Hematopoietic multipotent progenitor cell treated with erythropoietin and hydrocortisone succinate and interleukin-3 and kit ligand, for 6 days (in vitro differentiated cells): ENCODE measurements at regions not wholly inside any gene's neighbourhood (a gene's known extent, or its start where the extent isn't known, plus 50 kb on each side); places are given as distances from the start of the nearest gene placed in this dataset.
"Not testable (repeated sequence)": the region's sequence is repeated elsewhere in the genome, so short reads cannot be mapped to it uniquely, and the experiment has no call there.

Experiments
- DNase-seq: peaks from one replicate; pipeline ENCODE4 v3.0.0-alpha.2; 2015

GRCh38 chr3:147333098-147333497, 73.2 kb downstream of the ZIC4 start:
- no peak for DNase-seq

GRCh38 chr3:147328711-147329110, 77.6 kb downstream of the ZIC4 start:
- DNase-seq: no peak

GRCh38 chr3:147324356-147324755, 82.0 kb downstream of the ZIC4 start:
- no peak for DNase-seq

- peak; percentile 1 for DNase-seq
Measured at GRCh38 chr3:147318900-147319299, 87.4 kb downstream of the ZIC4 start.

- DNase-seq: not testable (repeated sequence)
Measured at GRCh38 chr3:147317080-147317479, 89.3 kb downstream of the ZIC4 start.

- DNase-seq: no peak
Measured at GRCh38 chr3:147313513-147313912, 92.8 kb downstream of the ZIC4 start.

GRCh38 chr3:147312786-147313280, 93.5 kb downstream of the ZIC4 start:
- DNase-seq: no peak

- DNase-seq: no peak
Measured at GRCh38 chr3:147311716-147312115, 94.6 kb downstream of the ZIC4 start.

- DNase-seq: no peak
Measured at GRCh38 chr3:147305533-147306250, 100.7 kb downstream of the ZIC4 start.

- no peak for DNase-seq
Measured at GRCh38 chr3:147304756-147305155, 101.6 kb downstream of the ZIC4 start.

- no peak for DNase-seq
Measured at GRCh38 chr3:147301781-147302180, 104.6 kb downstream of the ZIC4 start.

- DNase-seq: no peak
Measured at GRCh38 chr3:147299656-147300055, 106.7 kb downstream of the ZIC4 start.

- DNase-seq: no peak
Measured at GRCh38 chr3:147298511-147298982, 107.8 kb downstream of the ZIC4 start.

GRCh38 chr3:147297761-147298350, 108.5 kb downstream of the ZIC4 start:
- no peak for DNase-seq

- not testable (repeated sequence) for DNase-seq
Measured at GRCh38 chr3:147287370-147287769, 119.0 kb downstream of the ZIC4 start.

GRCh38 chr3:147269907-147270306, 136.4 kb downstream of the ZIC4 start:
- no peak for DNase-seq

- DNase-seq: no peak
Measured at GRCh38 chr3:147267434-147267833, 138.9 kb downstream of the ZIC4 start.

GRCh38 chr3:147257944-147258343, 148.4 kb downstream of the ZIC4 start:
- DNase-seq: no peak

- DNase-seq: no peak
Measured at GRCh38 chr3:147256739-147257138, 149.6 kb downstream of the ZIC4 start.

- no peak for DNase-seq
Measured at GRCh38 chr3:147246906-147247305, 159.4 kb downstream of the ZIC4 start.

- not testable (repeated sequence) for DNase-seq
Measured at GRCh38 chr3:147245638-147246037, 160.7 kb downstream of the ZIC4 start.

GRCh38 chr3:147245022-147245421, 161.3 kb downstream of the ZIC4 start:
- not testable (repeated sequence) for DNase-seq

- DNase-seq: no peak
Measured at GRCh38 chr3:147244397-147244796, 161.9 kb downstream of the ZIC4 start.

GRCh38 chr3:147240581-147240980, 165.8 kb downstream of the ZIC4 start:
- DNase-seq: no peak
